ENCODE measurements at regions not wholly inside any gene's neighbourhood (a gene's known extent, or its start where the extent isn't known, plus 50 kb on each side); places are given as distances from the start of the nearest gene placed in this dataset.
"Not testable (repeated sequence)": the region's sequence is repeated elsewhere in the genome, so short reads cannot be mapped to it uniquely, and the experiment has no call there.

GRCh38 chr14:43697003-43697402 is 810.1 kb downstream of the FSCB start:
- no peak for DNase-seq (ENCODE audit: low spot score)

- DNase-seq (ENCODE audit: low spot score), result no peak
Measured at GRCh38 chr14:43692706-43693105, 814.4 kb downstream of the FSCB start.

GRCh38 chr14:43687921-43688320 is 819.2 kb downstream of the FSCB start:
- no peak for DNase-seq (ENCODE audit: low spot score)

GRCh38 chr14:43677581-43677980 is 829.5 kb downstream of the FSCB start:
- no peak for DNase-seq (ENCODE audit: low spot score)

GRCh38 chr14:43674273-43674672 is 832.8 kb downstream of the FSCB start:
- DNase-seq (ENCODE audit: low spot score), result no peak

- DNase-seq (ENCODE audit: low spot score), result no peak
Measured at GRCh38 chr14:43671716-43672485, 835.2 kb downstream of the FSCB start.

GRCh38 chr14:43669355-43669754 is 837.7 kb downstream of the FSCB start:
- no peak for DNase-seq (ENCODE audit: low spot score)

GRCh38 chr14:43665570-43666267 is 841.4 kb downstream of the FSCB start:
- DNase-seq (ENCODE audit: low spot score), result no peak

GRCh38 chr14:43655194-43655593 is 851.9 kb downstream of the FSCB start:
- DNase-seq (ENCODE audit: low spot score), result not testable (repeated sequence)

- no peak for DNase-seq (ENCODE audit: low spot score)
Measured at GRCh38 chr14:43651896-43652295, 855.2 kb downstream of the FSCB start.

GRCh38 chr14:43651185-43651787 is 855.8 kb downstream of the FSCB start:
- no peak for DNase-seq (ENCODE audit: low spot score)

GRCh38 chr14:43649508-43649907 is 857.6 kb downstream of the FSCB start:
- no peak for DNase-seq (ENCODE audit: low spot score)

- DNase-seq (ENCODE audit: low spot score), result no peak
Measured at GRCh38 chr14:43647302-43647701, 859.8 kb downstream of the FSCB start.

GRCh38 chr14:43640718-43641267 is 866.3 kb downstream of the FSCB start:
- DNase-seq (ENCODE audit: low spot score), result no peak

- DNase-seq (ENCODE audit: low spot score), result no peak
Measured at GRCh38 chr14:43625294-43625693, 881.8 kb downstream of the FSCB start.

GRCh38 chr14:43621282-43621681 is 885.8 kb downstream of the FSCB start:
- no peak for DNase-seq (ENCODE audit: low spot score)

- no peak for DNase-seq (ENCODE audit: low spot score)
Measured at GRCh38 chr14:43595096-43595772, 911.8 kb downstream of the FSCB start.

GRCh38 chr14:43591776-43592175 is 915.3 kb downstream of the FSCB start:
- DNase-seq (ENCODE audit: low spot score), result no peak

- DNase-seq (ENCODE audit: low spot score), result no peak
Measured at GRCh38 chr14:43587183-43587582, 919.9 kb downstream of the FSCB start.

- no peak for DNase-seq (ENCODE audit: low spot score)
Measured at GRCh38 chr14:43579671-43580070, 927.4 kb downstream of the FSCB start.

- no peak for DNase-seq (ENCODE audit: low spot score)
Measured at GRCh38 chr14:43568022-43568421, 939.1 kb downstream of the FSCB start.

- DNase-seq (ENCODE audit: low spot score), result no peak
Measured at GRCh38 chr14:43548368-43548767, 958.7 kb downstream of the FSCB start.
